CD4-positive, alpha-beta T cell treated with Interleukin-1 beta for 1 hour (primary cell): ENCODE measurements at regions not wholly inside any gene's neighbourhood (a gene's known extent, or its start where the extent isn't known, plus 50 kb on each side); places are given as distances from the start of the nearest gene placed in this dataset.
"Not testable (repeated sequence)": the region's sequence is repeated elsewhere in the genome, so short reads cannot be mapped to it uniquely, and the experiment has no call there.

Experiments
- DNase-seq, 2 donors: peaks; one replicate each; pipeline ENCODE4 v3.0.0-alpha.2; 2020 to 2022

DNA sequence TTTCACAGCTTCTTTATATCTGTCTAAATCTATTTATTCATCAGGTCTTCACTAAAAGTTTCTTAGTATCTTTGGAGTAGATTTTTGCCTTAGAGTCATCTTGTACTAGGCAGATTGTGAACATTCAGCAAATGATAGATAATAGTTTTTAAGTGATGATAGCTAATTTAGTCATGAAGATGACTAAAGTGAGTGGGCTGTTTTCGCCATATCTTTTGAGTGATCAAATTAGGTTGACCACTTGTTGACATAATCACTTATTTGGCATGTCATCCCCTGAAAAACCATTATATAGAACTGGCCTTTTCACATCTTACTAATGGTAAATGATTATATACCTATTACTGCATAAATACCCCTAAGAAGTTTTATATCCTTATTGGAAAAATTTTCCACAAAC lies 999.2 kb downstream of the PCDH17 start:
- DNase-seq, result no peak

DNA sequence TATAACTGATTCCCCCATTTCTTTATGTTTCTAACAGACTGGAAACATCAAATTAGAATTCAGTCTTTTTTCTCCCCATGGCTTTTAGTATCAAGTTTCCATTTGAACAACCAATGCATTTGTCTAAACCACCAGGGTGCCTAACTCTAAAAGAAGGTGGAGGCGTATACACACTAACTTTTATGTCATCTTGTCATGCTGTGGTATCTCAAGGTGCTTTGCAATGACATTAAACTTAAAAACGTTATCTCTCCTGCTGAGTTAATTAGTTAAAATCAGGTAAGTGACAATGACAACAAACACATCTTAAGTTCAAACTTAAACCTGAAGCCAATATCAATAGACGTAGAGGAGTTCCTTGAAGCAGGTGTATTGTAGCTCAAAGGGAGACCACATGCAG lies 1001.7 kb downstream of the PCDH17 start:
- no peak for DNase-seq

DNA sequence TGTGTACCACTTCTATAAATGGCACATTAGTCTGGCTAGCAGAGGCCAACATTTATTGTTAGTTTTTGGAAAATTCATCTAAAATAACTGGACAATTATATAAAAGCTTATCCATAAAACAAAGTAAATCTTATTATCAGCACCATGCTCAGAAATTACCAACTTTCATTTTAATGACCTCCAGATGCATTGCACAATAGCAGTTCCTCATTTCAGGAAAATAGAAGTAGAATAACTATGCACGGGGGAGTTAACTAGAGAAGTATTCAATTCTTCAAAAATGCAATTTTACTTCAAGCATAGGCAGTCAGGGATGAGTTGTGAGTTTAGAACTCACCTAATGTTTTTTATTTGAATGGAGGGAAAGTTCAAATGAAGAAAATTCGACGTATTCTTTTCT lies 1023.5 kb downstream of the PCDH17 start:
- no peak for DNase-seq

DNA sequence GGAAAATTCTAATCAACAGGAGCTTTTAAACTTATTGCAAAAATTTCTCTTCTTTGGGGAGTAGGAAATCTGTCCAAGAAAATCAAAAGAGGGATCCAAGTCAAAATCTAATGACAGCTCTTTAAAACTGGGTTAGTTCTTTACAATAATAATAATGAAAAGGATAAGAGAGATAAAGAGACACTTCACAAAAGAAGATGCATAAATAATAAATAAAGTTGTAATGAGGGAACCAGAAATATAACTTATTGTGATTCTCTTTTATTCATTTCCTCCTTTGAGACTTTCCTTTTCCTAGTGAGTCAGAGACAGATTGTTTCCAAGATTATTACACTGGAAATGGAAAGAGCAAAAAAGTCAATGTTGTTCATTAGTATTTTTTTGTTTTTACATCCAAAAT lies 1029.3 kb downstream of the PCDH17 start:
- DNase-seq, result no peak

DNA sequence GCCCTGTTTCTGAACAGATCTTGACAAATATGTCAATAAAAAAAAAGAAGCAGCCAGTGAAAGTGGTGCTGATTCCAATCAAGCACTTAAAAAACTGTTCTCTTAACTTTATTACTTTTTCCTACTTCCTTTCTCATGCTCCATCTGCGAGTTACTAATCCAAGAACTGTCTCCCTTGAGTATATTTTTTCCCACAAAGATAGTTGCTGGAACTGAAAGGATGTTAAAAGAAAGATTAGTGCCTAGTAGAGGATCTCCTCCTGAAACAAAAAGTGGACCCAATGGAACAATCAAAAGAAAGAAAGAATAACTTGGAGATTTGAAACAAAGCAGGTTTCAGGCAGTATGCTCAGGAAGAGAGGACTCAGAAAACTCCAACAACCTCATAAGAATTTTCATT lies 1034.8 kb downstream of the PCDH17 start:
- no peak for DNase-seq

DNA sequence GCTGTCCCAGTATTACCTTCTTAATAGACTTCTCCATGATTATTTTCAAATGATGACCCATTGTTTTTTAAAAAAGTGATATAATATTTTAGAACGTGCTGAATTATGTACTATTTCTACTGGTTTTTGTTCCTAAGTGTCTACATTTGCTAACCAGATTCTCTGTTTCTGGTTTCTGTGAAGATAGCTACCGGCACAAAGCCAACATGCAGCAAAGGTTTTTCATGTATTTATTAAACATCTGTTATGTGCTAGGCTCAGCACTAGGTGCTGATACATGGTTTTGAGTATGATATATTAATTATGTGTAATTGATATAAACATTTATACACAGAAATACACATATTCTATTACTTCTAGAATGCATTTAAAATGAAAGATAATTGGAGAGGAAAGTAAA lies 1035.6 kb downstream of the PCDH17 start:
- no peak for DNase-seq

DNA sequence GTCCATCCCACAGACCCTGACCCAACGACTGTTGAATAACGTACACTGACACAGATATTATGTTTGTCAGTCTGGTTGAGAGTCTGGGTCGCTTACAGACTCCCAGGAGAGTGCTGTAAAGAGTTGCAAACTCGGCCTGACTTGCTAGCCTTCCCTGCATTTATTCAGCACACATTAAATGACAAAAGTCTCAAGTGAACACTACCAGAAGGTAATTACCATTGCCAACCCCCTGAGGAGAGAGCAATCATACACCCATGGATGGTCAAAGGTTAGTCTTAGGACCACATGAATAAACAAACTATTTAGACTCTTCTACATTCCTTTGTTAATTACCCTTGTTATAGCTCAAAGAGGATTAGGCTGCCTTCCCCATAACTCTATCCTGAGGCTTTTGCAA lies 1048.6 kb downstream of the PCDH17 start:
- no peak for DNase-seq

DNA sequence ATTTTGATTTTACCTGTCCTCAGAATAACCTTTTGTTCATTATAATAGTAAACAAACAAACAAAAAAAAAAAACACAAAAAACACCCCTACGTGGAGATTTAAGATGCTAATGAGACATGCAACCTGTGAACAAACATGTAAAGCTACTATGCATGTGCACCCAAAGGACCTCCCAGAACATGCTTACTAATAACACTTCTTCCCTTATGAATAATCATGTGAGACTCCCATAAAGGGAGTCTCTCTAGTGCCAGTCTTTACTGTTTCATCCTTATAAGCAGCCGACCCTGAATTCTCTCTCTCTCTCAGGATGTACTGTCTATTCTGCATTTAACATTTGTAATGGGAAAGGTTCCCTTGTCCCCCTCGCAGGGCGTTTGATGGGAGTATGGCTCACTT lies 1051.1 kb downstream of the PCDH17 start:
- DNase-seq, result no peak

DNA sequence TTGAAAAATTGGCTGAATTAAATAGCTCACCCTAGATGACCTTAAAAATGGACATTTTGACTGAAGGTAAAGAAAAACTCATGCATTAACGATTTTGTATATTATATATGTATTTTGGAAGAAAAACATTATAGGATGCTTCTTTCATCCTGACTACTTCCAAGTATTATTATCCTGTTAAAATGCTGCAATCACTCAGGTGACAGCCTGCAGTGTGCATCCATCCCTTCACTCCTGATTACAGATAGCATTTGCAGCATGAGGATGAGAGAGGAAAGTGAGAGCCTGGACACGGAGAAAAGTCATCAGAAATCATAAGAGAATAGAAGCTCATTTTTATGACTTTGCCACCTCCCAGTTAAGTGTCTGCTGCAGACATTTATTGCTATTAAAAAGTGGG lies 1055.6 kb downstream of the PCDH17 start:
- no peak for DNase-seq

DNA sequence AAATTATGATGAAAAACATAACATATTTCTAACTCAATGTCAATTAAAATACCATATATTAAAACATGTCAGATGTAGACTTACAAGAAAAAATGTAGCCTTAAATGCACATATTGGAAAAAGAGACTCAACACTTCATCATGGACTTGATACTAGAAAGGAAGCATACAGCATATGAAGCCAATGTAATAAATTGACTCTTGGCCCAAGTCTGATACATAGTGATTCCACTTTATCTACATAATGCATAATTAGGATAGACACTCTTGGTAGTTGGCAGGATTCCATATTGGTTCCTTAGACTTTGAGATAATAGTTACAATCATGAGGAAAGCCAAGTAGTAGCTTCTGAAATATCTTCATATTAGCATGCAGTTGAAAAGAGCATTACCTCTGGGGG lies 1067.0 kb downstream of the PCDH17 start:
- DNase-seq, result no peak

DNA sequence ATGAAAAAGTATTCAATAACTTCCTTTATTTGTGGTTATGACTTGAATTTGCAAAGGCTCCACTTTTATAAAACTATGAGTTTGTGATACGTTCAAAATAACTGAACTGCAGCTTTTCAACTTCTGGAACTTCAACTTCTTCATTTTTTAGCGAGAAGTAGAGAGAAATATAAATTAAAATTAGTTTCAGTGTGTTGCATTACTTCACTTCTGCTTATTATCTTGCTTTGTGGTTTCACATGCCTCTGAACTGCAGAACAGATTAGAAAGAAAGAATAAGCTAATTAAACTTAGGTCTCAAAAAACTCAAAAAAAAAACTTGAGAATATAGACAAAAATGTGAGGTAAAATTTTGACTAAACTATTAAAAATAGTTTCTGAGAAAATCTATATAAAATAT lies 1073.4 kb downstream of the PCDH17 start:
- DNase-seq, result no peak

DNA sequence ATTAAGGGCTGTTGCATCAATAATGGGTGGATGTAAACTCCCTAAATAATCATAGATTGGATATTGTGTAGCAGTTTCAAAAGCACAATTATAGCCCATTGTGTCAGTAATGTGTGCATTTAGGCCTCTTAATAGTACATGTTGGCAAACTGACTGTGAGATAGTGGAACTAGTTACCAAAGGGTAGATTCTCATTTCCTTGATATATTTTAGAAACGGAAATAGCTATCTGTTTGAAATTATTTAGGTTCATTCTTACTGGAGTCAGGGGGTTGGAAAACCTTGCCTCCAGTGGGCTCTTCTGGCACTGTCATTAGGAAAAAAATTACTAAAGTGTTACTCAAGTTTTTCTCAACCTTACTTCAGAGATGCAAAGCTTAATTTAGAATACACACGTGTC lies 1074.9 kb downstream of the PCDH17 start:
- no peak for DNase-seq

DNA sequence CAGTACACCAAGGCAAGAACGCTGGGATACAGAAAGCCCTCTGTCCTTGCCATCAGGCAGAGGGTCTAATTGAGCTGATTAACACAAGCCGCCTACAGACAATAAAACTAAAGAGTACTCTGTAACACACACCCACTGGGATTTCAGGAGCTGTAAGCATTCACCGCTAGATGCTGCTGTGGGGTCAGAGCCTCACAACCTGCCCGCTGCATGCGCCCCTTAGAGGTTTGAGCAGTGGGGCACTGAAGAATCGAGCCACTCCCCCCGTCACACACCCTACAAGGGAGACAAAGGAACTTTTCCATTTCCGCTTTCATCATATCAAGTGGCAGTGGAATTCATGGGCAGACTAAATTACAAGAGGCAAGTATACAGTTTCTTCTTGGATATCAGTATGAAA lies 1080.6 kb downstream of the PCDH17 start:
- no peak for DNase-seq

DNA sequence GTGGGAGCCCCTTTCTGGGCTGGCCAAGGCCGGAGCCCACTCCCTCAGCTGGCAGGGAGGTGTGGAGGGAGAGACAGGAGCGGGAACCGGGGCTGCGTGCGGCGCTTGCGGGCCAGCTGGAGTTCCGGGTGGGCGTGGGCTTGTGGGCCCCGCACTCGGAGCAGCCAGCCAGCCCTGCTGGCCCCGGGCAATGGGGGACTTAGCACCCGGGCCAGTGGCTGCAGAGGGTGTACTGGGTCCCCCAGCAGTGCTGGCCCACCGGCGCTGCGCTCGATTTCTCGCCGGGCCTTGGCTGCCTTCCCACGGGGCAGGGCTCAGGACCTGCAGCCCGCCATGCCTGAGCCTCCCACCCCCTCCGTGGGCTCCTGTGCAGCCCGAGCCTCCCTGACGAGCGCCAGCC lies 1082.5 kb downstream of the PCDH17 start:
- not testable (repeated sequence) for DNase-seq

DNA sequence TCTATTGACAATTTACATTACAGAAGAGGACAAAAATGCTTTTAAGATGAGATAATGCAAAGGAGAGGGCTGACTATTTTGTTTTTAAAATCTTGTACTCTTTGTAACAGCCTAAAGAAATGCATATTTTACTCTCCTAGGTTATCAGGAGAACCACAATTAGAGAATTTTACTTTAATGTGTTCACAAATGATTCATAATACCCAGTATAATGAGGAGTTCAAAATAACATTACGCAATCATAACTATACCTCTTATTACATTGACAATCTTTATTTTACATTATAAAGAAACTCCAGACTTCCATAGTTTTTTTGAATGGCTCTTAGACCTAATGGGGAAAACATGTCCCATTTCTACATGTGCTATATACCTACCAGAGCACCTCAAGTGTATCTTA lies 1089.7 kb downstream of the PCDH17 start:
- no peak for DNase-seq

DNA sequence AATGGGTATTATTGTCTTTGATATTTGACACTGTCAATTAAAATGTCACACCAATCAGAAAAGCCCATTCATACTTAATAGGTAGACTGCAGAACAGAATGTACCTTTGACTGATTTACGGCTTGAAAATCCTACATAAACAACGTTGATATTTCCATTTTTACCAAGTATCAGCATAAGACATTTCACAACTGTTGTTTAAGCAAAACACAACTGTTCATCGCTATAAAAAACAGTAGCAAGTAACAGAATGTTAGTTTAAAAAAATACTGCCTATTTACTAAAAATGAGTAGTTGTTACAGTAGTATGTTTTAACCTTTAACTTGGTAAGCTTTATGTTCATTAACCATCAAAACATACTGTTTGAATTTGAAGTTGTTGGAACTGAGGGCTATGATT lies 1096.6 kb downstream of the PCDH17 start:
- no peak for DNase-seq

DNA sequence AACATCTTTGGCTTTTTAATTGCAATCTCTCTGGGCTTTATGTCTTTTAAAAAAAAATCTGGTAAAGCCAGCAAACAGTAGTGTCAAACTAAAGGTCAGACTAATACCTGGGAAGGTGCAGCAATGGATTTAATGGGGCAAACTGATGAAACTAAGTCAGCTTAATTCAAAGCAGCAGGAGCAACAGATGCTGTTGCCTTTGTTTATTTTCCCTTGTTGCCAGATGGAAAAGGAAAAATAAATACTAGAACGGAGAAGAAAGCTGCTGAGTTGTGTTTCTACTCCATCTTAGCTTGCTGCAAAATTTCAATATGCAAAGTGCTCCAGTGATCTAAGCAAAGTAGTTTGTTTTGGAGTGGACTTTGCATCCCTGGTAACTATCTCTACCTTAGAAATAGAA lies 1097.8 kb downstream of the PCDH17 start:
- no peak for DNase-seq

DNA sequence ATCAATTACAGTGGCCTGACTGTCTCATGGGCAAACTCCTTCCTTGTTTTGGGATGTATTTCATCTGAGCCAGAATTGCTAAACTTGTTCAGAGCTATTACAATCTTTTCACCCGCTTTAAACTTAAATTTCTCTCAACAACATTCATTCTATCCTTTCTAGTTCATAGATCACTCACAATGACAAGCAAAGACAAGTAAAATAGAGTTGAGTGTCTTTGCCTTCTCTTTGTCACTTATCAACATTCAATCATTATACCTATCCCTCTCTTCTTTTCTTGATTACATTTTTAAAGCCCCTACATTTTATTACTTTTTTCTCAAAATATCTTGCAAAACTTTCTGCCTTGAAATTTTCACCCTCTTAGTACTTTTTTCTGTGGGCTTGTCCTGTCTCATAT lies 1113.1 kb downstream of the PCDH17 start:
- DNase-seq, result no peak

DNA sequence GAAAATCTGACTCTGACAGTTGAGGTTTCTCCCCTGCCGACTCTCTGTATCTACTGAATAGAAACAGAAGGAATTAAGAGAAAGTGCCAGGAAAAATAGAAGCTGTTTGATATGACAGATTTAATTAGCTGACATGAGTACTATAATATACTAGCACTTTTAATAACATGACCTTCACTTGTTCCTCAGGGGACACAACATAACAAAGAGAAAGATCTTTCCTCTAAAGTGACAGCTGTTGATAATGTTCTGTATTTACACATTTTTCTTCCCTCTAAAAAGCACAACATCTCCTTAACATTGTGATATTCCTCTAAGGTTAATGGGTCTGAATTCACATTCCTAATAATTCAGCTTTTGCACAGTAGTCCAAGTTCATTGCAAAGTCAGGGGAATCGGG lies 1136.0 kb downstream of the PCDH17 start:
- DNase-seq, result no peak

DNA sequence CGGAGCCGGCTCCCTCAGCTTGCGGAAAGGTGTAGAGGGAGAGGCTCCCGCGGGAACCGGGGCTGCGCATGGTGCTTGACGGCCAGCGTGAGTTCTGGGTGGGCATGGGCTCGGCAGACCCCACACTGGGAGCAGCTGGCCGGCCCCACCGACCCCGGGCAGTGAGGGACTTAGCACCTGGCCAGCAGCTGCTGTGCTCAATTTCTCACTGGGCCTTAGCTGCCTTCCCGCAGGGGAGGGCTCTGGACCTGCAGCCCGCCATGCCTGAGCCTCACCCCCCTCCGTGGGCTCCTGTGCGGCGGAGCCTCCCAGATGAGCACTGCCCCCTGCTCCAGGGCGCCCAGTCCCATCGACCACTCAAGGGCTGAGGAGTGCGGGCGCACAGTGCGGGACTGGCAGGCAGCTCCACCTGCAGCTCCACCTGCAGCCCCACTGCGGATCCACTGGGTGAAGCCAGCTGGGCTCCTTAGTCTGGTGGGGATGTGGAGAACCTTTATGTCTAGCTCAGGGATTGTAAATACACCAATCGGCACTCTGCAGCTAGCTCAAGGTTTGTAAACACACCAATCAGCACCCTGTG lies 1141.8 kb downstream of the PCDH17 start:
- no peak for DNase-seq

DNA sequence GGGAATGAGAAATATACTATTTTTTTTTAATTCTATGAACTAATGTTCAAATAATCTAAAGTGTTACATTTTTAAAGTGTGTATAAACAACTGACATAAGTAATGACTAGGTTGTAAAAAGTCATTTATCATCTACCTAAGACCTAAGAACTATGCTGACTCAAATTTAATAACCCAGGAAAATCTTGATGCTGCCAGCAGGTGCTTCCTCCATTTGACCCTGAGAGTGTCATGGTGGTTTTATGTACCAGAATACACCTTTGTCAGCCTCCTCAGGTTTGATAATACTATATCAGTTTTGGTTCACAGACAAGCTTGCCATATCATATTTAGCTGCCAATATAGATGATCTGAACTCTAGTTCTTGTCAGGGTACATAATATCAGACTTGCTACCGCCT lies 1151.2 kb downstream of the PCDH17 start:
- no peak for DNase-seq

DNA sequence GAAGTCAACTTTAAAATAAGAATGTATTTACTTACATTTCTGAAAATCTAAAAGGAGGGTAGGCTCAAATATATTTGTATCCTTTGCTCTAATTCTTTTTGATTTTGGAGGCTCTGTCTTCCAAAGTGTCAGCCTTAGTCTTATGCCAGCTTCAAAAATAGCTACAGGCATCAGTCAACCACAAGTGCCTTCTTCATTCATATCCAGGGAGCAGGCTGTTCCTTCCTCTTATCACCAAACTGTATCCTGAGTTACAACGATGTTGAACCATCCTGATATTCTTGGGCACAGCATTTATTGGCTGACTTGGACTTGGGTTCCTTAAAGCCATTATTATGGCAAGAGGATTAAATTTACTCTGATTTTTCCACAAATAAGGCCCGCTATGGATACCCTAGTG lies 1161.3 kb downstream of the PCDH17 start:
- no peak for DNase-seq

DNA sequence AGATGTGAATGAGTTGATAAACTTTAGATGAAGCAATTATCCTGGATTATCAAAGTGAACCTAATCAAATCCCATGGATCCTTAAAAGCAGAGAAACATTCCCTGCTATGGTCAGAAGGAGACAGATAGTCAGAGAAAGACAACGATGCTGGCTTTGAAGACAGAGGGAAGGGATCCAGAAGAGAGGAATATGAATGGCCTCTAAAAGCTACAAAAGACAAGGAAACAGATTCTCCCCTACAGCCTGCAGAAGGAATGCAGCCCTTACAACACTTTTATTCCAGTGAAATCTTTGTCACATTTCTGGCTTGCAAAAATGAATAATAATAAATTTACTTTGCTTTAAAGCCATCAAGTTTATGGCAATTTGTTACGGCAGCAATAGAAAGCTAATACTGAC lies 1164.2 kb downstream of the PCDH17 start:
- DNase-seq, result no peak

DNA sequence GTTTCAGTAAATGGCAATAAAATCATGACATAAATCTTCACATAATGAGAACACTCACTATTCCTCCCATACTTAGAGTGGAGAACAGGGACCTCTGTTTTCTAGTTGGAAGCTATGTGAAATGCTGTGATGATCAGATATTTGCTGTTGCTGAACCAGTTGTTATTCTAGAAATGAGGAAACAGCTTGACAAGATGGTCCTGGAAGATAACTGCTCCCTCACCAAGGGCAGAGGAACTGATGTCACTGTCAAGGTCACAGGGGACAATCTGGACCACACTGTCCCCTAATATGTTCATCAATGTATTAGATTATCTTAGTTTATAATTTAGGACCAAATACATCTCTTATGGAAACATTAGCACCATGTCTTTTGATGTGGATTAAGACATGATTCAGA lies 1173.3 kb downstream of the PCDH17 start:
- DNase-seq, result no peak

DNA sequence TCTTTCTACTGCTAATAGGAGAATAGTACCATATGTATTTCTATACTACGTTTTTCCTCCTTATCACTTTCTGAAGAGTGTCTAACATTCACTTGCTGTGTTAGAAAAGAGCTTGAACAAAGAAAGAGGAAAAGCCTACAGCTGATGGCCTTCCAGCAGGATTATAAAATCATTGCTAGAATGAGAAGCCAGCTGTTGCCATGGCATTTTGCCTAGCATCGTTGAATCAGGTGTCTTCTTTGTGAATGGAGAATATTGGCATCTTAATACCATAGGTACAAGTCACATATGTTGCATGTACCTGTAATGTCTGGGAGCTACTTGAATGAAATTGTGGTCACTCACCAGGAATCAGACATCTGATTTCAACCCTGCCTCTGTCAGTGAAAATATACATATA lies 1174.9 kb downstream of the PCDH17 start:
- no peak for DNase-seq

DNA sequence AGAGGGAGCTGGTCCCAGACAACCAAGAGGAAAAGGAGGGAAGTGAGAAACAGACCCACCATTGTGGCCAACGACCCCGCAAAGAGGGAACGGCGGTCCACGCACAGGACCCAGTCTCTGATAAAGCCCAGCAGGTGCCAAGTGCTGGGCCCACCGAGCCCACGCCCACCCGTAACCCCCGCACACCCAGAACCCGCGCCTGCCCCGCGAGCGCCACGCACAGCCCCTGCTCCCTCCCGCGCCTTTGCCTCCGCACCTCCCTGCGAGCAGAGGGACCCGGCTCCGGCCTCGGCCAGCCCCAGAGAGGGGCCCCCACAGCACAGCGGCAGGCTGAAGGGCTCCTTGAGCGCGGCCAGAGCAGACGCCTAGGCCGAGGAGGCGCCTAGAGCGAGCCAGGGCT lies 1192.2 kb downstream of the PCDH17 start:
- DNase-seq, result no peak
